PC-9 (cell line): ENCODE measurements at regions not wholly inside any gene's neighbourhood (a gene's known extent, or its start where the extent isn't known, plus 50 kb on each side); places are given as distances from the start of the nearest gene placed in this dataset.

Experiments used
- EZH2 ChIP-seq: fragments of 200-600 bp; sonication (generic); IDR thresholded peaks from 2 replicates; pipeline ENCODE4 v1.8.0; 2017; ENCODE audit warnings: antibody characterized with exemption, low read depth
- TF ChIP-seq, protein P1 (sequence below): fragments of 200-600 bp; sonication (generic); conservative IDR thresholded peaks from 2 replicates; pipeline ENCODE4 v1.6.1; 2017; ENCODE audit warnings: mixed run types, antibody characterized with exemption, mild to moderate bottlenecking, moderate library complexity

GRCh38 chrX:46152756-46153155, 392.5 kb downstream of the ZNF674 start:
- TF ChIP-seq, protein P1, sequence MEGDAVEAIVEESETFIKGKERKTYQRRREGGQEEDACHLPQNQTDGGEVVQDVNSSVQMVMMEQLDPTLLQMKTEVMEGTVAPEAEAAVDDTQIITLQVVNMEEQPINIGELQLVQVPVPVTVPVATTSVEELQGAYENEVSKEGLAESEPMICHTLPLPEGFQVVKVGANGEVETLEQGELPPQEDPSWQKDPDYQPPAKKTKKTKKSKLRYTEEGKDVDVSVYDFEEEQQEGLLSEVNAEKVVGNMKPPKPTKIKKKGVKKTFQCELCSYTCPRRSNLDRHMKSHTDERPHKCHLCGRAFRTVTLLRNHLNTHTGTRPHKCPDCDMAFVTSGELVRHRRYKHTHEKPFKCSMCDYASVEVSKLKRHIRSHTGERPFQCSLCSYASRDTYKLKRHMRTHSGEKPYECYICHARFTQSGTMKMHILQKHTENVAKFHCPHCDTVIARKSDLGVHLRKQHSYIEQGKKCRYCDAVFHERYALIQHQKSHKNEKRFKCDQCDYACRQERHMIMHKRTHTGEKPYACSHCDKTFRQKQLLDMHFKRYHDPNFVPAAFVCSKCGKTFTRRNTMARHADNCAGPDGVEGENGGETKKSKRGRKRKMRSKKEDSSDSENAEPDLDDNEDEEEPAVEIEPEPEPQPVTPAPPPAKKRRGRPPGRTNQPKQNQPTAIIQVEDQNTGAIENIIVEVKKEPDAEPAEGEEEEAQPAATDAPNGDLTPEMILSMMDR, result no peak
- no peak for TF ChIP-seq EZH2
